ENCODE measurements at regions not wholly inside any gene's neighbourhood (a gene's known extent, or its start where the extent isn't known, plus 50 kb on each side); places are given as distances from the start of the nearest gene placed in this dataset.
"Not testable (repeated sequence)": the region's sequence is repeated elsewhere in the genome, so short reads cannot be mapped to it uniquely, and the experiment has no call there.

DNA sequence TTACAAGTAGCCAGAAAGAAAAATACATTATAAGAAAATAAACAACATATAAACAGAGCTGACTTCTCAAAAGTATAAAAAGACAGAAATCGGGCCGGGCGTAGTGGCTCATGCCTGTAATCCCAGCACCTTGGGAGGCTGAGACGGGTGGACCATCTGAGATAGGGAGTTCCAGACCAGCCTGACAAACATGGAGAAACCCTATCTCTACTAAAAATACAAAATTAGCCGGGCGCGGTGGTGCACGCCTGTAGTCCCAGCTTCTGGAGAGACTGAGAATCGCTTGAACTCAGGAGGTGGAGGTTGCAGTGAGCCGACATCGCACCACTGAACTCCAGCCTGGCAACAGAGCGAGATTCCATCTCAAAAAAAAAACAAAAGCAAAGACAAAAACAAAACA is 373.3 kb upstream of the ARPP21 start:
- not testable (repeated sequence) for TF ChIP-seq POLR2A (IDR thresholded peaks at IDR 0.05)
- TF ChIP-seq, protein P1, sequence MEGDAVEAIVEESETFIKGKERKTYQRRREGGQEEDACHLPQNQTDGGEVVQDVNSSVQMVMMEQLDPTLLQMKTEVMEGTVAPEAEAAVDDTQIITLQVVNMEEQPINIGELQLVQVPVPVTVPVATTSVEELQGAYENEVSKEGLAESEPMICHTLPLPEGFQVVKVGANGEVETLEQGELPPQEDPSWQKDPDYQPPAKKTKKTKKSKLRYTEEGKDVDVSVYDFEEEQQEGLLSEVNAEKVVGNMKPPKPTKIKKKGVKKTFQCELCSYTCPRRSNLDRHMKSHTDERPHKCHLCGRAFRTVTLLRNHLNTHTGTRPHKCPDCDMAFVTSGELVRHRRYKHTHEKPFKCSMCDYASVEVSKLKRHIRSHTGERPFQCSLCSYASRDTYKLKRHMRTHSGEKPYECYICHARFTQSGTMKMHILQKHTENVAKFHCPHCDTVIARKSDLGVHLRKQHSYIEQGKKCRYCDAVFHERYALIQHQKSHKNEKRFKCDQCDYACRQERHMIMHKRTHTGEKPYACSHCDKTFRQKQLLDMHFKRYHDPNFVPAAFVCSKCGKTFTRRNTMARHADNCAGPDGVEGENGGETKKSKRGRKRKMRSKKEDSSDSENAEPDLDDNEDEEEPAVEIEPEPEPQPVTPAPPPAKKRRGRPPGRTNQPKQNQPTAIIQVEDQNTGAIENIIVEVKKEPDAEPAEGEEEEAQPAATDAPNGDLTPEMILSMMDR (IDR thresholded peaks at IDR 0.05): not testable (repeated sequence)

Measured in sigmoid colon (tissue), 3 donors.